GDM1 (cell line): ENCODE measurements at regions not wholly inside any gene's neighbourhood (a gene's known extent, or its start where the extent isn't known, plus 50 kb on each side); places are given as distances from the start of the nearest gene placed in this dataset.
"Not testable (repeated sequence)": the region's sequence is repeated elsewhere in the genome, so short reads cannot be mapped to it uniquely, and the experiment has no call there.

Experiments
- DNase-seq: peaks from one replicate; lab custom pipeline; 2025; lab: John Stamatoyannopoulos, UW

GRCh38 chr3:154668187-154668586 is 238.2 kb upstream of the GPR149 start:
- DNase-seq = no peak

DNA sequence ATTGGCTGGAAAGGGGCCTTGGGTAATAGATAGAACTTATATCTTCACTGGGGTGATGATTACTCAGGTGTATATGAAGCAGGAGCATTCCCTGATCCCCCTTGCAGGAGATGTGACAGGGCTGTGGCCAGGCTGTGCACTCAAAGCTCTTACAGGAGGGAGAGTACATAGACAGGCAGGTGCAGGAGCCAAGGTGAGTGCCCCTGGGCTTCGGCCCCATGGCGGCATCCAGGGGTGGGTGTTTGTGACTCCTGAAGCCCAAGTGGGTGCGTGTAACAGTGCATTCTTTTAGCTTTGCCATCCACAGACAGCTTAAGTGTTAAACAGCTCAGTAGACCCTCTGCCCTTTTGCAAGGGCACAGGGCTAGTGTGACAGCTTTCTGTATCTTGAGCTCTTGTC is 236.6 kb upstream of the GPR149 start:
- no peak for DNase-seq

GRCh38 chr3:154664714-154665113 is 234.7 kb upstream of the GPR149 start:
- no peak for DNase-seq

DNA sequence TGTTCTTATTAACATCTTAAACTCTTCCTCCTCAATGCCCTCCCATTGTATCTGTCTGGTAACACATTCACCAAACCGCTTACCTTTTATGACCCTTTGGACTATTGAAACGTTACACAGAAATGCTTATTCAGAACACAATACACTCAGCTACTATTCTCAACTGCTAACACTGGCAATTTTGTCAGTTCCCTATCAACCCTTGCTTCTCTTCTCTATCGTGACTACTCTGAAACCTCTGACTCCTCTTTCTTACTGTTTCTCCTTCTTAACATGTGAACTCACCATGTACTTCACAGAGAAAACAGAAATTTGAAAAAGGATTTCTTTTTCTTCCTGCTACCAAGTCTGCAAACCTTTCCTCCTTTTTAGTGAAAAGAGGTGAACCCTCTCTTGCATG is 232.9 kb upstream of the GPR149 start:
- DNase-seq = no peak

- DNase-seq = no peak
Measured at GRCh38 chr3:154660811-154661210, 230.8 kb upstream of the GPR149 start.

- DNase-seq = no peak
Measured at GRCh38 chr3:154658000-154658399, 228.0 kb upstream of the GPR149 start.

DNA sequence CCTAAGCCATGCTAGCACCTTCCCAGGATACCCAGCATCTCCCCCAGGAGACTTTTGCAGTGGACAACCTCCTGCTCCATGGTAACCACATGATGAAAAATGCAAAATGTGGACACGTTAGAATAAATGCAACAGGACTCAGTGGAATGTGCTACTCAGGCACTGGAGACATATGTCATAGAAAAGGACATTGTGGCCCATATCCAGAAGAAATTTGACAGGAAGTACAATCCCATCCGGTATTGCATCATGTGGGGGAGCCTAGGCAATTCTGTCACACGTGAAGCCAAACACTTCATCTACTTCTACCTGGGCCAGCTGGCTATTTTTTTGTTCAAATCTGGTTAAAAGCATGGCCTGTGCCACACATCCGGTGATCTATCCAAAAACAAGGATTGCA is 227.2 kb upstream of the GPR149 start:
- no peak for DNase-seq

DNA sequence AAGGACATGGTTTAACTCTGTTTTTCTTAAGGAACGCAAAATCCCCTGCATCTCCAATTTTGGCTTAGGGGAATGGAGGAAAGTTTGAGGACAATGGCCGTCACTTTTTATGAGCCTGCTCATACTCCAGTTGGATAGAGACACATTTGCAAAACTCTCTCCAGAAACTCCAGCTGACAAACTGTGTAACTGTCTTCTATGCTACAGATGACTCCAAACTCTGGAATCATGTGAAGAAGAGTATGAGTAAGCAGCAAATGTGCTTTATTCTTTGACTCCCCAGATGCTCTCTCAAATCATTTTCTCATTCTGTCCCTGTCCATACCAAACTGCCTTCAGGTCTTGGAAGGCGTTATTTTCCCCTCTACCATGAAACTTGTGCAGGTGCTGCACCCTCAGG is 226.5 kb upstream of the GPR149 start:
- DNase-seq = no peak

DNA sequence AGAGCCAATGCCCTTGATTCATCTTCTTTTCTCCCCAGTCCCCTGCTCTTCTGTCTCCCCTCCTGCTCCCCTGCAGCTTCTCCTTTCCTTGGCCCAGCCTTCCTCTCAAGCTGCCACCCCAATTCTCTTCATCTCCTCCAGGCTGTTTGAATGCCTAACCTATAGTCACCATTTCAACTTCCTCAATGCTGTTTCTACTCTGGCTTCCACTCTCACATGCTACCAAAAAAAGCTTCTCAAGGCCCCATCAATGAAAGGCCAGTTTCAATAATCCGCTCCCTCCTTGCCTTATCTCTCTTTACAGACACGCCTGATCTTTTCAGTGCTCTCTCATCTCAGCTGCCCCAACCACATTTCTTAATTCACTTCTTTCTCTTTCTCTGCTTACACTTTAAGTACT is 212.2 kb upstream of the GPR149 start:
- DNase-seq = no peak

- no peak for DNase-seq
Measured at GRCh38 chr3:154625756-154626155, 195.8 kb upstream of the GPR149 start.

DNA sequence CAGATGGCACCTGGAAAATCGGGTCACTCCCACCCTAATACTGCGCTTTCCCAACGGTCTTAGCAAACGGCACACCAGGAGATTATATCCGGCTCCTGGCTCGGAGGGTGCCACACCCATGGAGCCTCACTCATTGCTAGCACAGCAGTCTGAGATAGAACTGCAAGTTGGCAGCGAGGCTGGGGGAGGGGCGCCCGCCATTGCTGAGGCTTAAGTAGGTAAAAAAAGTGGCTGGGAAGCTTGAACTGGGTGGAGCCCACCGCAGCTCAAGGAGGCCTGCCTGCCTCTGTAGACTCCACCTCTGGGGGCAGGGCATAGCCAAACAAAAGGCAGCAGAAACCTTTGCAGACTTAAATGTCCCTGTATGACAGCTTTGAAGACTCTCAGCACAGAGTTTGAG is 189.6 kb upstream of the GPR149 start:
- DNase-seq = not testable (repeated sequence)

DNA sequence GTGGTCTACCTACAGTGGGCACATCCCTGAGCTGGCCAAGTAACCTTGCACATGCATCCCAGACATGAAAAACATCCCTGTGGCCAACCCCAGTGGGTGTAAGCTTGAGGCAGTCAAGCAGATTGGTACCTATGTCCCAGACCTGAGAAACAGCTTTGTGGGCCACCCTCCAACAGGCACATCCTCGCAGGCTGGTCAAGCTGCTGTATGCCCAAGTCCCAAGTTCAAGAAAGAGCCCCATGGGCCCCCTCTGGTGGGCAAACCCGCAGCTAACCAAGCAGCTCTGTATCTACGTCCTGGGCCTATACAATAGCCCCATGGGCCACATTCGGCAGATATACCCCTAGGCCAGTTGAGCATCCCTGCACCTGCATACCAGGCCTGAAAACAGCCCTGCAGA is 186.3 kb upstream of the GPR149 start:
- no peak for DNase-seq

DNA sequence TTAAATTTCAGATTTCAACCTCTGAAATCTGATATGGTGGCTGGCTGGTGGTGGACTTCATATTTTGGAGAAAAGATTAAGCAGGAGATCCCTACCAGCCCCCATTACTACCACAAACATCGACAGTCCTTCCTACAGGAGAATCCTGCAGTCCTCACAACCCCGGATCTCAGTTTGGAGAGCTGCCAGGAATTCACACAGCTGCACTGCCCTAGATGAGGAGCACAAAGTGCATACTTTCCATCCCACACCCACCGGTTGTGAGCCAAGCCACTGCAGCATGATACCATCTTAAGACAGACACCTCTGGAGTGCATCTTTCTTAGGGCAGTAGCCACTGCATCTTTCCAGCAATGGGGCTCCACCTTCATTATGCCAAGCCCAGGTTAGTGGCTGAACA is 185.5 kb upstream of the GPR149 start:
- DNase-seq = no peak

DNA sequence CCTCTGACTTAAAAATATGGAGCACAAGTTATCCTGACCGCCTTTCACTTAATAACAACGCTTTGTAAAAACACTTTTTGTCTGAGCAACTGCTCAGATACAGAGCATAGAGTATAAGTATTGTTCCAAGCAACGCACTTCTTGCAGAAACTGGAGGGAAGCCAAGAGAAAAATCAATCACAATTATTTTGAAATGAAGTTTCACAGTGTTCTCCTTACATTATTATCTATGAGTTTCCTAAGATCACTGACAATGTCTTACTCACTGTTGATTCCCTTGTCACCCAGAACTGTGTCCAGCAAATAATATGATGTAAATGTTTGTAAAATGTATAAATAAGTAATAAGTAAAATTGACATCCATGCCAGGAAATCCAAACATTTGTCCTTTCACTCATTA is 184.6 kb upstream of the GPR149 start:
- no peak for DNase-seq

- no peak for DNase-seq
Measured at GRCh38 chr3:154614078-154614477, 184.1 kb upstream of the GPR149 start.

GRCh38 chr3:154602241-154602640 is 172.3 kb upstream of the GPR149 start:
- DNase-seq = no peak

- no peak for DNase-seq
Measured at GRCh38 chr3:154598166-154598565, 168.2 kb upstream of the GPR149 start.

DNA sequence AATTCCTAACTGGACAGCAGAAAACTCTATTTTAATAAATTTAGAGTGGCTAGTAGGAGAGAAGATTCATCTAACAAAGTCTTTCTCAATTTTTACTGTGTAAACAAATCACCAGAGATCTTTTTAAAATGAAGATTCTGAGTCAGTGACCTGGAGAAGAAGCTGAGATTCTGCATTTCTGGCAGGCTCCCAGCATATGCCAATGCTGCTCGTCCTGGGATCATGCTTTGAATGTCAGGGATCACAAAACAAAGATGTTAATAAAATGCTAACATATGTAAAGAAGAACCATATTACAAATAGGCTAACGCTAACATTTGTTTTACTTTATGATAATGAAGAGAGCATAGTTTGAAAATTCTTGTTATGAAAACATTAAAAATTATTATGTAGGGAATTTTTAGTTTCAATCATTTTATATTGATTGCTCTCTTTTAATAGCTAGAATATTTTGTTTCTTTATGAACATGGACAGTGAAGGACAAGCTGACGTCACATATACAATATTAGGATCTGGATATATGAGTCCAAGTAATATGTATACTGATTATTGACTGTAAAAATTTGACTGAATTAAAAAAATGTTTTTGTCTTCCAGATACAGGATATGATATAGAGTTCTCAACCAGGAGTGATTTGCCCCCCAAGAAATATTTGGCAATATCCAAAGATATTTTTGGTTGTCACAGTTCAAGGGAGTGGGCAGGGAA is 160.8 kb upstream of the GPR149 start:
- DNase-seq = no peak

- DNase-seq = no peak
Measured at GRCh38 chr3:154588831-154589230, 158.8 kb upstream of the GPR149 start.

DNA sequence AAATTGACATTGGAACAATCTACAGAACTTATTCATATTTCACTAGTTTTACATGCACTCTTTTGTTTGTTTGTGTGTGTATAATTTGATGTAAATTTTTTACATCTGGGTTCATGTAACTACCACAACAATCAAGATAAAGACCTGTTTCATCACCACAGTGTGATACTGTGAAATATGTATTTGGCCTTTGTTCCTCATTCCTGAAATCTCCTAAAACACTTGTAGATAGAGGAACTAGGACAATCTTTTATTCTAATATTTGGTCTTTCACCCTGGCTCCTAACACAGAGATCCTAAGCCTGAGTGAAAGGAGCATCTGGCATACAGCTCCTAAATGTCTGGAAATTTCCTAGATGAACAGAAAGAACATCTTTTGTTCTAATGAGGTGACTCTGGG is 155.0 kb upstream of the GPR149 start:
- no peak for DNase-seq

DNA sequence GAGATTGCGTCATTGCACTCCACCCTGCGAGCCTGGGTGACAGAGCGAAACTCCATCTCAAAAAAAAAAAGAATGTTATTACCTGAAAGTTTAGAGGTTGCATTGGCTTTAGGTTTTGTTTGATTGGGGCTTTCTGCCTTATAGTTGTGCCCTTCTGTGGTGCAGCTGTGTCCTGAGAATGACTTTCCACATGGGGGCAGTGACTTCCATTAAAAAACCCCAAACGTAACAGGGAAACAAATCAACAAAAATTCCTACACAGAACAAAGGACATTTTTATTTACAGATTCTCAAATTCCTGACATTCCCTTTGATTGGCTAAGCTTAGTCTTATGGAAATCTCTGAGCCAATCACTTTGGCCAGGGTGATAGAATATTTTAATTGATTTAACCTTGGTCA is 154.1 kb upstream of the GPR149 start:
- no peak for DNase-seq

DNA sequence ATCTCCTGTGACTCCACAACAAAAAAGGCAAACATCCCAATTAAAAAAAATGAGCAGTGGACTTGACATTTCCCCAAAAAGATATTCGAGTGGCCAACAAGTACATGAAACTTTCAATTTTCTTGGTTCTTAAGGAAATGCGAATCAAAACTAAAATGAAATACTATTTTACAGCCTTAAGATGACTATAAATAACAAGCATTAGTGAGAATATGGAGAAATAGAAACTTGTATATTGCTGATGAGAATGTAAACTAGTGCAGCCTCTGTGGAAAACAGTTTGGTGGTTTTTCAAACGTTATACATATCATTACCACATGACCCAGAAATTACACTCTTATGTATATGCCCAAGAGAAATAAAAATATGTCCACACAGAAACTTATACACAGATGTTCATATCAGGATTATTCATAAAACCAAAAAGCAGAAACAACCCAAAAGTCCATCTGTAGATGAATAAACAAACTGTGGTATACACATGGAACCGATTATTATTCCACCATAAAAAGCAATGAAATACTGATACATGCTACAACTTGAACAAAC is 153.2 kb upstream of the GPR149 start:
- no peak for DNase-seq

DNA sequence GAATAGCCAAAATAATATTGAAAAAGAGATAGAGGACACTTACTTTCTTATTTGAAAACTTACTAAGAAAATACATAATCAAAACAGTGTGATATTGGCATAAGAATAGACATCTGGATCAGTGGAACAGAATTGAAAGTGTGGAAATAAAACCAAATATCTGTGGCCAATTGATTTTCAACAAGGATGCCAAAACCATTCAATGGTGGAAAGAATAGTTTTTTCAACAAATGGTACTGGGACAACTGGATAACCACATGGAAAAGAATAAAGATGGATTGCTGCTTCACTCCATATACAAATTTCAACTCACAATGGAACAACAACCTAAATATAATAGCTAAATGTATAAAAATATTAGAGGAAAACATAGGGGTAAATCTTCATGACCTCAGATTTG is 152.5 kb upstream of the GPR149 start:
- DNase-seq = no peak

GRCh38 chr3:154571553-154572226 is 141.7 kb upstream of the GPR149 start:
- DNase-seq = no peak
